Astrocyte of the spinal cord (primary cell): ENCODE measurements at regions not wholly inside any gene's neighbourhood (a gene's known extent, or its start where the extent isn't known, plus 50 kb on each side); places are given as distances from the start of the nearest gene placed in this dataset.
A peak's percentile ranks its signal among the peaks of the same experiment; 100 is the strongest.

Experiments
- DNase-seq: peaks from one replicate; pipeline ENCODE4 v3.0.0; 2011; ENCODE audit warnings: low read depth, low spot score
- H3K4me3 ChIP-seq: 2 replicates; pipeline ENCODE4 v1.5.1; 2011; ENCODE audit warnings: low read depth, mild to moderate bottlenecking, low read length, moderate library complexity
- in situ Hi-C: cut with HindIII; loops from 2 replicates; pipeline ENCODE4 v1.10.0; 2017; ENCODE audit warnings: low sequenced_read_pairs
- TF ChIP-seq, protein P1 (sequence below): IDR thresholded peaks from 2 replicates; pipeline ENCODE4 v1.5.1; 2012; ENCODE audit warnings: low read depth, mild to moderate bottlenecking, low read length, inconsistent platforms

GRCh38 chr5:68720884-68721610 is 372.8 kb upstream of the SLC30A5 start:
- DNase-seq = no peak
- H3K4me3 ChIP-seq = no peak overlapping the region
- TF ChIP-seq, protein P1, sequence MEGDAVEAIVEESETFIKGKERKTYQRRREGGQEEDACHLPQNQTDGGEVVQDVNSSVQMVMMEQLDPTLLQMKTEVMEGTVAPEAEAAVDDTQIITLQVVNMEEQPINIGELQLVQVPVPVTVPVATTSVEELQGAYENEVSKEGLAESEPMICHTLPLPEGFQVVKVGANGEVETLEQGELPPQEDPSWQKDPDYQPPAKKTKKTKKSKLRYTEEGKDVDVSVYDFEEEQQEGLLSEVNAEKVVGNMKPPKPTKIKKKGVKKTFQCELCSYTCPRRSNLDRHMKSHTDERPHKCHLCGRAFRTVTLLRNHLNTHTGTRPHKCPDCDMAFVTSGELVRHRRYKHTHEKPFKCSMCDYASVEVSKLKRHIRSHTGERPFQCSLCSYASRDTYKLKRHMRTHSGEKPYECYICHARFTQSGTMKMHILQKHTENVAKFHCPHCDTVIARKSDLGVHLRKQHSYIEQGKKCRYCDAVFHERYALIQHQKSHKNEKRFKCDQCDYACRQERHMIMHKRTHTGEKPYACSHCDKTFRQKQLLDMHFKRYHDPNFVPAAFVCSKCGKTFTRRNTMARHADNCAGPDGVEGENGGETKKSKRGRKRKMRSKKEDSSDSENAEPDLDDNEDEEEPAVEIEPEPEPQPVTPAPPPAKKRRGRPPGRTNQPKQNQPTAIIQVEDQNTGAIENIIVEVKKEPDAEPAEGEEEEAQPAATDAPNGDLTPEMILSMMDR = no peak
- in situ Hi-C loops = no loop called here

DNA sequence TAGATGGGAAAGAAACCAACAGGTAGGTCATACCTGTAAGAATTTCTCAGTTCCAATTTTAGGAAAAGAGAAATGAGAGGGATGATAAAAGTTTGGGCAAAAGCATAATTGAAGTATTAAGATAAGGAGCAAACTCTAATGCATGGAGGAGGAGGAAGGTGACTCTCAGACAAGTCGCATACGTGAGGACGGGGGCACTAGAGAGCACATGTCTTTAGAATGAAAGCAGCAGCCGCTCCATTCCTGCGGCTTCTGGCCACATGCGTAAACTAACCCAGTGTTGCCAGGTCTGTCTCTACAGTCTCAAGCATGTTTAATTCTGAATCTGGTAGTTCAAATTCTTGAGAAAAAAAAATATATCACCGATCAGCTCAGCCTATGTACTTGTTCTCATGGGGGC is 371.5 kb upstream of the SLC30A5 start:
- no peak overlapping the region for H3K4me3 ChIP-seq
- in situ Hi-C loops = no loop called here
- TF ChIP-seq, protein P1 = no peak
- DNase-seq = no peak

DNA sequence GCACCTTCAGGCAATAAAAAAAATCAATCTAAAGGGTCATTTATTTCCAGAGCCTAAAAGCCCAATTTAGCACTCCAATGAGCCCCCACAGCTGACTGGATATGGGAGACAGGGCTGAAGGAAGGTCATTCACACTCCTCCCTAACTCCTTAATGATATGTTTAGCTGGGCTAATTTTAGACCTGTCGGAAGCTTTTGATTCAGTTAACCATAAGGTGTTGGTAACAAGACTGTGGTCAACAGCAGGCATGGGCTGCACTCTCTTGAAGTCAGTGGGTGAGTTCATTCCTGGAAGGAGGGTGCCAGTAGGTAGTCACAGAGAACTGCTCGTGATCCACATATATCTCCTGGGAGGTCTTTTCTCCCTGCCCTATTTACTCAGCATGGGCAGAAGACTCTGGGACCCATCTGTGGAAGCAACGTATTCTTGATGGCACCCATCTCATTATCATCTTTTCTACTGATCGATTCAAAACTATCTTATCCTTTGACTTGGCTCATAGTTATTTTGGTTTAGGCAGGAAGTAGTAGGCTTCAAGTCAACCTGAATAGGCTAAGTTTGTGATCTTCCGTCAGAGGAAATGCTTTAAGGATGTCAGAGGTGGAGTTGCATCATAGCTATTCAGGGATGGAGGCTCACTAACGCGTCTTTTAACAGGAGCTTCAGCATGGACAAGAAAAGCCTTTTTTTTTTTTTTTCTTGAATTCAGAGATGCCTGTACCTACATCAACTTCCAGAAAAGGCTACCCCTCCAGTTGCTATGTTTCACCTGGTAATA is 367.7 kb upstream of the SLC30A5 start:
- in situ Hi-C loops = no loop called here
- DNase-seq = no peak
- H3K4me3 ChIP-seq = no peak overlapping the region
- TF ChIP-seq, protein P1 = no peak

- DNase-seq = no peak
- in situ Hi-C loops = no loop called here
- no peak overlapping the region for H3K4me3 ChIP-seq
- TF ChIP-seq, protein P1 = no peak
These were observed 365.9 kb upstream of the SLC30A5 start for GRCh38 chr5:68727931-68728330.

GRCh38 chr5:68729678-68730077 is 364.1 kb upstream of the SLC30A5 start:
- no peak for DNase-seq
- TF ChIP-seq, protein P1 = no peak
- no peak overlapping the region for H3K4me3 ChIP-seq
- in situ Hi-C loops = no loop called here

GRCh38 chr5:68730220-68730978 is 363.4 kb upstream of the SLC30A5 start:
- TF ChIP-seq, protein P1 = no peak
- in situ Hi-C loops = no loop called here
- DNase-seq = peak; percentile 90
- H3K4me3 ChIP-seq = no peak overlapping the region
